22Rv1 (cell line): ENCODE measurements at regions not wholly inside any gene's neighbourhood (a gene's known extent, or its start where the extent isn't known, plus 50 kb on each side); places are given as distances from the start of the nearest gene placed in this dataset.

Experiments
- ZFX ChIP-seq: fragments of 450-650 bp; IDR thresholded peaks from 2 replicates; pipeline ENCODE4 v1.6.1; 2017; ENCODE audit warnings: antibody characterized with exemption, borderline replicate concordance
- TF ChIP-seq, protein P1 (sequence below): fragments of 450-650 bp; IDR thresholded peaks from 2 replicates; pipeline ENCODE4 v1.5.1; 2017; ENCODE audit warnings: mild to moderate bottlenecking

DNA sequence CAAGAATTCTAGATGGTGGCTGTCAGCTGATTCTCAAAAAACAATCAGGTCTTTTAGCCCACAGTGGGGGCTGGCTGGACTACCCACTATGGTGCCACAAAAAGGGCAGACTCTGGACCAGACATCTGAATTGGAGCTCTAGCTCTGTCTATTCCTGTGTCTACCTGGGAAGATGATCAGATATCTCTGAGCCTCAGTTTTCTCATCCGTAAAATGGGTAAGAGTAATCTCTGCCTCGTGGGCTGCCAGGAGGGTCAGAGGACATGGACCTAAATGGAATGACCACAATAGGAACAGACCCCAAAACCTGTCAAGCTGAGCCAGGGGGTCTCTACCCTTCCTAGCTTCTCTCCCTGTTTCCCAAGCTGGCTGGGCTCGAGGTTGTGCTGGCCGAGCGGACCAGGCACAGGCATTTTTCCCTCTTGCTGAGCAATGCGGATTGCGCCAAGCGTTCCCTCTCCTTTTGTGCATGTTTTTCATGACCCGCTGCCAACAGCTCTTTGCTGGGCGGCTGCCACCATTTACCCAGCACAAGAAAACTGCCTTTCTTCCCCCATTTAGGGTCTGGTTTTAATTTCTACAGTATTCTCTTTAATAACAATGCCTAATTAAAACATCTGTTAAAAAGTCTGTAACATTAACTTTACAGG is 74.7 kb upstream of the MAFB start:
- no peak for TF ChIP-seq ZFX
- TF ChIP-seq, protein P1, sequence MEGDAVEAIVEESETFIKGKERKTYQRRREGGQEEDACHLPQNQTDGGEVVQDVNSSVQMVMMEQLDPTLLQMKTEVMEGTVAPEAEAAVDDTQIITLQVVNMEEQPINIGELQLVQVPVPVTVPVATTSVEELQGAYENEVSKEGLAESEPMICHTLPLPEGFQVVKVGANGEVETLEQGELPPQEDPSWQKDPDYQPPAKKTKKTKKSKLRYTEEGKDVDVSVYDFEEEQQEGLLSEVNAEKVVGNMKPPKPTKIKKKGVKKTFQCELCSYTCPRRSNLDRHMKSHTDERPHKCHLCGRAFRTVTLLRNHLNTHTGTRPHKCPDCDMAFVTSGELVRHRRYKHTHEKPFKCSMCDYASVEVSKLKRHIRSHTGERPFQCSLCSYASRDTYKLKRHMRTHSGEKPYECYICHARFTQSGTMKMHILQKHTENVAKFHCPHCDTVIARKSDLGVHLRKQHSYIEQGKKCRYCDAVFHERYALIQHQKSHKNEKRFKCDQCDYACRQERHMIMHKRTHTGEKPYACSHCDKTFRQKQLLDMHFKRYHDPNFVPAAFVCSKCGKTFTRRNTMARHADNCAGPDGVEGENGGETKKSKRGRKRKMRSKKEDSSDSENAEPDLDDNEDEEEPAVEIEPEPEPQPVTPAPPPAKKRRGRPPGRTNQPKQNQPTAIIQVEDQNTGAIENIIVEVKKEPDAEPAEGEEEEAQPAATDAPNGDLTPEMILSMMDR: no peak
